Chondrocyte (in vitro differentiated cells): ENCODE measurements at regions not wholly inside any gene's neighbourhood (a gene's known extent, or its start where the extent isn't known, plus 50 kb on each side); places are given as distances from the start of the nearest gene placed in this dataset.

Experiments
- DNase-seq: peaks from one replicate; pipeline ENCODE4 v3.0.0; 2021; ENCODE audit warnings: mixed read lengths, low spot score
- H3K27ac Mint-ChIP-seq: one replicate; pipeline ENCODE4 v1.8.0; 2021; ENCODE audit warnings: mild to moderate bottlenecking, moderate library complexity, mixed read lengths; ENCODE audit not compliant: unreplicated experiment
- H3K27me3 Mint-ChIP-seq: 2 replicates; pipeline ENCODE4 v1.8.0; 2021; ENCODE audit warnings: low read depth, mixed read lengths
- H3K36me3 Mint-ChIP-seq: 2 replicates; pipeline ENCODE4 v1.8.0; 2021; ENCODE audit warnings: low read depth, mixed read lengths
- H3K4me1 Mint-ChIP-seq: 2 replicates; pipeline ENCODE4 v1.8.0; 2021; ENCODE audit warnings: low read depth, mild to moderate bottlenecking, mixed read lengths
- H3K4me3 Mint-ChIP-seq: one replicate; pipeline ENCODE4 v1.8.0; 2021; ENCODE audit warnings: mild to moderate bottlenecking, moderate library complexity, mixed read lengths; ENCODE audit not compliant: unreplicated experiment
- H3K9me3 Mint-ChIP-seq: 2 replicates; pipeline ENCODE4 v1.8.0; 2021; ENCODE audit warnings: low read depth, mixed read lengths
- CTCF ChIP-seq: fragments of 200-600 bp; sonication (generic); IDR thresholded peaks from 2 replicates; pipeline ENCODE4 v1.5.0; 2021; ENCODE audit warnings: antibody characterized with exemption, mild to moderate bottlenecking, moderate library complexity

- peak overlapping the region; percentile 73 for H3K27ac Mint-ChIP-seq
- DNase-seq = no peak
- H3K4me1 Mint-ChIP-seq = peaks cover 33% of the 10 kb centered on the region
- H3K36me3 Mint-ChIP-seq = no peaks in the 10 kb centered on the region
- no peaks in the 10 kb centered on the region for H3K9me3 Mint-ChIP-seq
- TF ChIP-seq CTCF = no peak
- no peak overlapping the region for H3K4me3 Mint-ChIP-seq
- H3K27me3 Mint-ChIP-seq = no peaks in the 10 kb centered on the region
Observed at GRCh38 chr1:96962751-96963211, 241.2 kb downstream of the PTBP2 start.

GRCh38 chr1:96964761-96965160 is 243.2 kb downstream of the PTBP2 start:
- H3K36me3 Mint-ChIP-seq = no peaks in the 10 kb centered on the region
- no peaks in the 10 kb centered on the region for H3K9me3 Mint-ChIP-seq
- H3K27ac Mint-ChIP-seq = no peak overlapping the region
- no peak for DNase-seq
- TF ChIP-seq CTCF = no peak
- no peaks in the 10 kb centered on the region for H3K27me3 Mint-ChIP-seq
- H3K4me1 Mint-ChIP-seq = peaks cover 51% of the 10 kb centered on the region
- H3K4me3 Mint-ChIP-seq = no peak overlapping the region

- Mint-ChIP-seq H3K36me3 (no peaks in the 10 kb centered on the region), H3K27ac (no peak overlapping the region)
Observed at GRCh38 chr1:96966536-96967138, 245.1 kb downstream of the PTBP2 start.

GRCh38 chr1:96967311-96967710 is 245.7 kb downstream of the PTBP2 start:
- DNase-seq = no peak
- no peak overlapping the region for H3K27ac Mint-ChIP-seq
- H3K4me3 Mint-ChIP-seq = peak overlapping the region; percentile 2
- no peaks in the 10 kb centered on the region for H3K9me3 Mint-ChIP-seq
- H3K27me3 Mint-ChIP-seq = no peaks in the 10 kb centered on the region
- peaks cover 47% of the 10 kb centered on the region for H3K4me1 Mint-ChIP-seq
- H3K36me3 Mint-ChIP-seq = no peaks in the 10 kb centered on the region
- TF ChIP-seq CTCF = no peak

More at GRCh38 chr1:96966536-96967138, 245.1 kb downstream of the PTBP2 start:
- Mint-ChIP-seq H3K4me3 (peak overlapping the region; percentile 2), H3K9me3 (no peaks in the 10 kb centered on the region), H3K4me1 (peaks cover 54% of the 10 kb centered on the region), H3K27me3 (no peaks in the 10 kb centered on the region)
- DNase-seq = no peak
- TF ChIP-seq CTCF = peak; percentile 98

GRCh38 chr1:96968541-96968940 is 247.0 kb downstream of the PTBP2 start:
- peak overlapping the region; percentile 85 for H3K27ac Mint-ChIP-seq
- peak overlapping the region; percentile 44 for H3K4me3 Mint-ChIP-seq
- no peak for TF ChIP-seq CTCF
- no peaks in the 10 kb centered on the region for H3K36me3 Mint-ChIP-seq
- no peaks in the 10 kb centered on the region for H3K27me3 Mint-ChIP-seq
- H3K9me3 Mint-ChIP-seq = no peaks in the 10 kb centered on the region
- peaks cover 43% of the 10 kb centered on the region for H3K4me1 Mint-ChIP-seq
- no peak for DNase-seq
